ENCODE measurements at regions not wholly inside any gene's neighbourhood (a gene's known extent, or its start where the extent isn't known, plus 50 kb on each side); places are given as distances from the start of the nearest gene placed in this dataset.

- TF ChIP-seq MAX (IDR thresholded peaks at IDR 0.05; ENCODE audit: low read depth, low read length) = no peak
- TF ChIP-seq CTCF (IDR thresholded peaks at IDR 0.05; ENCODE audit: low read depth, low read length) = no peak
- no peak for TF ChIP-seq POLR2A (IDR thresholded peaks at IDR 0.05; ENCODE audit: extremely low read depth, insufficient read length)
- no peak for TF ChIP-seq MYC (IDR thresholded peaks at IDR 0.05; ENCODE audit: low read depth, low read length)
- H3K4me3 ChIP-seq (ENCODE audit: low read depth, low read length) = no peak overlapping the region
- no peak for DNase-seq (ENCODE audit: low read depth)
Observed at GRCh38 chr21:39114871-39115575, 68.2 kb downstream of the PSMG1 start.

- DNase-seq (ENCODE audit: low read depth) = no peak
- H3K4me3 ChIP-seq (ENCODE audit: low read depth, low read length) = no peak overlapping the region
Observed at GRCh38 chr21:39111931-39112550, 71.2 kb downstream of the PSMG1 start.

GRCh38 chr21:39110431-39110830 lies 72.8 kb downstream of the PSMG1 start:
- TF ChIP-seq MAX (IDR thresholded peaks at IDR 0.05; ENCODE audit: low read depth, low read length) (no peak), POLR2A (IDR thresholded peaks at IDR 0.05; ENCODE audit: extremely low read depth, insufficient read length) (no peak), MYC (IDR thresholded peaks at IDR 0.05; ENCODE audit: low read depth, low read length) (no peak), CTCF (IDR thresholded peaks at IDR 0.05; ENCODE audit: low read depth, low read length) (no peak)
- no peak for DNase-seq (ENCODE audit: low read depth)
- no peak overlapping the region for H3K4me3 ChIP-seq (ENCODE audit: low read depth, low read length)

More at GRCh38 chr21:39111931-39112550, 71.2 kb downstream of the PSMG1 start:
- TF ChIP-seq POLR2A (IDR thresholded peaks at IDR 0.05; ENCODE audit: extremely low read depth, insufficient read length) (no peak), MYC (IDR thresholded peaks at IDR 0.05; ENCODE audit: low read depth, low read length) (no peak), CTCF (IDR thresholded peaks at IDR 0.05; ENCODE audit: low read depth, low read length) (no peak), MAX (IDR thresholded peaks at IDR 0.05; ENCODE audit: low read depth, low read length) (no peak)

GRCh38 chr21:39109596-39110210 lies 73.5 kb downstream of the PSMG1 start:
- H3K4me3 ChIP-seq (ENCODE audit: low read depth, low read length) = no peak overlapping the region
- TF ChIP-seq CTCF (IDR thresholded peaks at IDR 0.05; ENCODE audit: low read depth, low read length) (no peak), POLR2A (IDR thresholded peaks at IDR 0.05; ENCODE audit: extremely low read depth, insufficient read length) (no peak), MYC (IDR thresholded peaks at IDR 0.05; ENCODE audit: low read depth, low read length) (no peak), MAX (IDR thresholded peaks at IDR 0.05; ENCODE audit: low read depth, low read length) (no peak)
- DNase-seq (ENCODE audit: low read depth) = no peak

- TF ChIP-seq CTCF (IDR thresholded peaks at IDR 0.05; ENCODE audit: low read depth, low read length) (no peak), MAX (IDR thresholded peaks at IDR 0.05; ENCODE audit: low read depth, low read length) (no peak), MYC (IDR thresholded peaks at IDR 0.05; ENCODE audit: low read depth, low read length) (no peak), POLR2A (IDR thresholded peaks at IDR 0.05; ENCODE audit: extremely low read depth, insufficient read length) (no peak)
- DNase-seq (ENCODE audit: low read depth) = no peak
- no peak overlapping the region for H3K4me3 ChIP-seq (ENCODE audit: low read depth, low read length)
Observed at GRCh38 chr21:39109163-39109530, 74.1 kb downstream of the PSMG1 start.
